Esophagus squamous epithelium (tissue), 5 donors: ENCODE measurements at regions not wholly inside any gene's neighbourhood (a gene's known extent, or its start where the extent isn't known, plus 50 kb on each side); places are given as distances from the start of the nearest gene placed in this dataset.

ENCODE experiments used
- DNase-seq: peaks from one replicate; lab custom pipeline; 2025; lab: John Stamatoyannopoulos, UW
- H3K27ac ChIP-seq, 4 donors: fragments of 200-600 bp; sonication (generic); one replicate each; pipeline ENCODE4 v1.5.1; 2016 to 2019; ENCODE audit warnings: mild to moderate bottlenecking in 1 of 4
- H3K27me3 ChIP-seq, 4 donors: fragments of 200-600 bp; sonication (generic); 1 replicate in 3 of 4; 2 replicates in 1 of 4; pipeline versions ENCODE4 v1.5.1 to v1.6.0; 2017 to 2021; ENCODE audit warnings: antibody characterized with exemption in 1 of 4
- H3K36me3 ChIP-seq, 3 donors: fragments of 200-600 bp; sonication (generic); one replicate each; pipeline ENCODE4 v1.5.1; 2016 to 2019
- H3K4me1 ChIP-seq, 3 donors: fragments of 200-600 bp; sonication (generic); one replicate each; pipeline ENCODE4 v1.5.1; 2017 to 2019
- H3K4me3 ChIP-seq, 4 donors: fragments of 200-600 bp; sonication (generic); 1 replicate in 3 of 4; 2 replicates in 1 of 4; pipeline ENCODE4 v1.5.1; 2016 to 2019; ENCODE audit warnings: mild to moderate bottlenecking in 2 of 4, moderate library complexity in 1 of 4
- H3K9me3 ChIP-seq, 3 donors: fragments of 200-600 bp; sonication (generic); one replicate each; pipeline ENCODE4 v1.5.1; 2016 to 2019
- POLR2A ChIP-seq, 4 donors: fragments of 450-650 bp; IDR thresholded peaks; one replicate each; pipeline ENCODE4 v1.6.1; 2017; ENCODE audit warnings: antibody characterized with exemption in 4 of 4, mild to moderate bottlenecking in 4 of 4, moderate library complexity in 3 of 4
- WGBS, 2 donors: methylation state at CpG; one replicate each; pipeline ENCODE4 v1.1.5; 2018; 5-methylcytosine and 5-hydroxymethylcytosine counted together
- intact Hi-C: fragments of 100-400 bp; cut with DNase I; formaldehyde crosslinking; loops from one replicate; pipeline ENCODE4 v1.15.0; 2022
- TF ChIP-seq, protein P1 (sequence below), 6 experiments: fragments of 450-650 bp in 4 of 6; fragments of 200-600 bp in 2 of 6; sonication (generic) in 2 of 6; IDR thresholded peaks; one replicate each; pipeline ENCODE4 v1.5.1; 2016 to 2019; ENCODE audit warnings: antibody characterized with exemption in 6 of 6, mild to moderate bottlenecking in 4 of 6, moderate library complexity in 4 of 6
- donor health status: DM: yes; HTN: yes; CAD: no.

GRCh38 chr15:97870771-97871170 is 89.7 kb upstream of the ARRDC4 start:
- Histone ChIP-seq H3K4me1 (no peaks in the 10 kb centered on the region), H3K9me3 (no peaks in the 10 kb centered on the region), H3K4me3 (no peak overlapping the region), H3K27ac (no peak overlapping the region), H3K27me3 (no peaks in the 10 kb centered on the region), H3K36me3 (no peaks in the 10 kb centered on the region)
- intact Hi-C loops, result loop anchor here (10.0 kb wide), 1 partner anchor 56 kb away; no protein-coding TSS in a partner anchor
- TF ChIP-seq, protein P1, sequence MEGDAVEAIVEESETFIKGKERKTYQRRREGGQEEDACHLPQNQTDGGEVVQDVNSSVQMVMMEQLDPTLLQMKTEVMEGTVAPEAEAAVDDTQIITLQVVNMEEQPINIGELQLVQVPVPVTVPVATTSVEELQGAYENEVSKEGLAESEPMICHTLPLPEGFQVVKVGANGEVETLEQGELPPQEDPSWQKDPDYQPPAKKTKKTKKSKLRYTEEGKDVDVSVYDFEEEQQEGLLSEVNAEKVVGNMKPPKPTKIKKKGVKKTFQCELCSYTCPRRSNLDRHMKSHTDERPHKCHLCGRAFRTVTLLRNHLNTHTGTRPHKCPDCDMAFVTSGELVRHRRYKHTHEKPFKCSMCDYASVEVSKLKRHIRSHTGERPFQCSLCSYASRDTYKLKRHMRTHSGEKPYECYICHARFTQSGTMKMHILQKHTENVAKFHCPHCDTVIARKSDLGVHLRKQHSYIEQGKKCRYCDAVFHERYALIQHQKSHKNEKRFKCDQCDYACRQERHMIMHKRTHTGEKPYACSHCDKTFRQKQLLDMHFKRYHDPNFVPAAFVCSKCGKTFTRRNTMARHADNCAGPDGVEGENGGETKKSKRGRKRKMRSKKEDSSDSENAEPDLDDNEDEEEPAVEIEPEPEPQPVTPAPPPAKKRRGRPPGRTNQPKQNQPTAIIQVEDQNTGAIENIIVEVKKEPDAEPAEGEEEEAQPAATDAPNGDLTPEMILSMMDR (IDR thresholded peaks at IDR 0.05), result no peak
- TF ChIP-seq POLR2A (IDR thresholded peaks at IDR 0.05), result no peak
- WGBS, 2 donors, result 91 to 92% methylated on average over 3 of the region's 3 CpGs
- DNase-seq, result no peak

GRCh38 chr15:97874139-97874538 is 86.4 kb upstream of the ARRDC4 start:
- no peak overlapping the region for H3K4me3 ChIP-seq
- no peak overlapping the region for H3K27ac ChIP-seq
- DNase-seq, result no peak
- intact Hi-C loops, result loop anchor here (10.0 kb wide), 1 partner anchor 59 kb away; no protein-coding TSS in a partner anchor
- WGBS, 2 donors, result 83 to 90% methylated on average over 10 to 11 of the region's 12 CpGs
- no peaks in the 10 kb centered on the region for H3K9me3 ChIP-seq
- H3K4me1 ChIP-seq, result no peaks in the 10 kb centered on the region
- no peaks in the 10 kb centered on the region for H3K36me3 ChIP-seq
- no peaks in the 10 kb centered on the region for H3K27me3 ChIP-seq
- TF ChIP-seq, protein P1 (IDR thresholded peaks at IDR 0.05), result no peak
- no peak for TF ChIP-seq POLR2A (IDR thresholded peaks at IDR 0.05)

DNA sequence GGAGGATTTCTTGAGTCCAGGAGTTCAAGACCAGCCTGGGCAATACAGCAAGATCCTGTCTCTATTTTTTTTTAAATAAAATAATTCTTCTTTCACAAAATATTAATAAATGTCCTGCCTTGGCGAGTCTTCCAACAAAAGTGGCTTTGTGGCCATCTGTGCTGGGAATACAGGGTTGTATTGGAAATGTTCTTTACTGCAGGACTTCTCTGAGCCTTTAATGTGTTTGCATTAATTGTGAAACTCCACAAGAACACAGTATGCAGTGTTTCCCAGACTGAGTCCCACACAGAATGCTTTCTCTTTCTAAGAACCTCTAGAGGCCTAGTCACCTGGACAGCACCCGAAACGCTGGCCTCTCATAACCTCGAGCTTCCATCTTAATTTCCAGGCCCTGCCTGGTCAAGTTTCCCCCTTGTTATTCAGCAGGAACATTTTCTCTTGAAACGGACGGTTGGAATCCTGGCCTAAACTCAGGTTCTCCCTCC is 85.4 kb upstream of the ARRDC4 start:
- Histone ChIP-seq H3K36me3 (no peaks in the 10 kb centered on the region), H3K4me1 (no peaks in the 10 kb centered on the region), H3K27me3 (no peaks in the 10 kb centered on the region), H3K4me3 (peak overlapping the region in 1 of 4 donors; percentile 30), H3K27ac (no peak overlapping the region), H3K9me3 (no peaks in the 10 kb centered on the region)
- 50 to 53% methylated on average over 5 to 6 of the region's 6 CpGs for WGBS, 2 donors
- no peak for TF ChIP-seq POLR2A (IDR thresholded peaks at IDR 0.05)
- TF ChIP-seq, protein P1 (IDR thresholded peaks at IDR 0.05), result no peak
- DNase-seq, result no peak
- intact Hi-C loops, result loop anchor here (10.0 kb wide), 1 partner anchor 60 kb away; no protein-coding TSS in a partner anchor

DNA sequence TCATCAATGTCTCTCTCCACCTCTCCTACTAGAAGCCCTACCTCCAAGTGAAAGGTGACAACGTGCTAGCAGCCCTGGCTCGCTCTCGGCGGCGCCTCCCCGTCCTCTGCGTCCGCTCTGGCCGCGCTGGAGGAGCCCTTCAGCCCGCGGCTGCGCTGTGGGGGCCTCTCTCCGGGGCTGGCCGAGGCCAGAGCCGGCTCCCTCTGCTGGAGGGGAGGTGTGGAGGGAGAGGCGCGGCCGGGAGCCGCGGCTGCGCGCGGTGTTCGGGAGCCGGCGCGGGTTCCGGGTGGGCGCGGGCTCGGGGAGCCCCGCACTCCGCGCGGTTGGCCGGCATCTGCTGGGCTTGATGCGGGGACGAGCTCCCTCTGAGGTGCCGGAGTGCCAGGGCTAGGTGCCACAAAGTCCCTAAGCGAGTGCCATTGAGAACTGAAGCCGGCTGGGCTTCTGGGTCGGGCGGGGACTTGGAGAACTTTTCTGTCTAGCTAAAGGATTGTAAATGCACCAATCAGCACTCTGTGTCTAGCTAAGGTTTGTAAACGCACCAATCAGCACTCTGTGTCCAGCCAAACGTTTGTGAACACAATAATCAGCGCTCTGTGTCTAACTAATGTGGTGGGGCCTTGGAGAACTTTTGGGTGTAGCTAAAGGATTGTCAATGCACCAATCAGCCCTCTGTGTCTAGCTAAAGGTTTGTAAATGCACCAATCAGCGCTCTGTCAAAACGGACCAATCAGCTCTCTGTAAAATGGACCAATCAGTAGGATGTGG is 84.8 kb upstream of the ARRDC4 start:
- intact Hi-C loops, result loop anchor here (10.0 kb wide), 1 partner anchor 61 kb away; no protein-coding TSS in a partner anchor

More for the DNA sequence above, 84.8 kb upstream of the ARRDC4 start:
- peak overlapping the region in 1 of 4 donors; percentile 30 for H3K4me3 ChIP-seq
- no peaks in the 10 kb centered on the region for H3K9me3 ChIP-seq
- H3K27me3 ChIP-seq, result no peaks in the 10 kb centered on the region
- whole genome bisulfite sequencing, 2 donors, result 63 to 84% methylated on average over 5 to 13 of the region's 49 CpGs
- no peaks in the 10 kb centered on the region for H3K4me1 ChIP-seq
- no peak overlapping the region for H3K27ac ChIP-seq
- no peak for DNase-seq
- TF ChIP-seq, protein P1 (IDR thresholded peaks at IDR 0.05), result peak in 2 of 6 experiments; percentile 13 to 31
- TF ChIP-seq POLR2A (IDR thresholded peaks at IDR 0.05), result no peak
- no peaks in the 10 kb centered on the region for H3K36me3 ChIP-seq
